ENCODE measurements at regions not wholly inside any gene's neighbourhood (a gene's known extent, or its start where the extent isn't known, plus 50 kb on each side); places are given as distances from the start of the nearest gene placed in this dataset.

GRCh38 chr3:124599147-124599765 lies 131.0 kb upstream of the UMPS start:
- in situ Hi-C loops (cut with HindIII; ENCODE audit: extremely low pct_ligation_motif_present, low pct_unique_long_range_greater_than_20kb), result no loop called here

More at GRCh38 chr3:124599147-124599765, 131.0 kb upstream of the UMPS start:
- Histone ChIP-seq H3K36me3 (replicated peaks in 1 of 2; ENCODE audit: control insufficient read depth in 1 of 2, insufficient read depth in 2 of 2, low read length in 2 of 2) (no peaks in the 10 kb centered on the region), H3K27me3 (ENCODE audit: control insufficient read depth in 1 of 2, insufficient read depth in 2 of 2, low read length in 2 of 2) (no peaks in the 10 kb centered on the region), H3K4me3 (replicated peaks in 1 of 3; ENCODE audit: insufficient read depth in 1 of 3, low read depth in 2 of 3, low read length in 3 of 3) (no peak overlapping the region), H3K4me2 (ENCODE audit: low read depth, low read length) (peak overlapping the region; percentile 31; the same call in 1 of the 2 replicates), H3K79me2 (ENCODE audit: insufficient read depth, low read length) (peaks cover 28% of the 10 kb centered on the region), H2AFZ (ENCODE audit: low read length) (no peak overlapping the region), H3K9ac (ENCODE audit: insufficient read depth, low read depth, low read length) (no peak overlapping the region), H3K4me1 (ENCODE audit: insufficient read depth, low read length) (peaks cover 56% of the 10 kb centered on the region), H3K9me3 (ENCODE audit: low read length) (no peaks in the 10 kb centered on the region), H4K20me1 (ENCODE audit: insufficient read depth, low read length) (no peaks in the 10 kb centered on the region), H3K27ac (ENCODE audit: extremely low read length, insufficient read depth, low read length) (peak overlapping the region; percentile 50)
- ChIA-PET CTCF (ENCODE audit: low intra/inter-chr PET ratio, low total read pairs) (no interaction called here), POLR2A (interaction anchor here (1.5 kb wide), 1 partner anchor 12 kb away, joined by 3 read pairs; no protein-coding TSS in a partner anchor)
- intact Hi-C loops (cut with micrococcal nuclease; ENCODE audit: unreplicated experiment), result no loop called here
- FAIRE-seq (peak; percentile 36), DNase-seq (ENCODE audit: low spot score) (no peak), ATAC-seq (peak; percentile 64; the same call in 2 of the 3 replicates)
- TF ChIP-seq, protein P1, sequence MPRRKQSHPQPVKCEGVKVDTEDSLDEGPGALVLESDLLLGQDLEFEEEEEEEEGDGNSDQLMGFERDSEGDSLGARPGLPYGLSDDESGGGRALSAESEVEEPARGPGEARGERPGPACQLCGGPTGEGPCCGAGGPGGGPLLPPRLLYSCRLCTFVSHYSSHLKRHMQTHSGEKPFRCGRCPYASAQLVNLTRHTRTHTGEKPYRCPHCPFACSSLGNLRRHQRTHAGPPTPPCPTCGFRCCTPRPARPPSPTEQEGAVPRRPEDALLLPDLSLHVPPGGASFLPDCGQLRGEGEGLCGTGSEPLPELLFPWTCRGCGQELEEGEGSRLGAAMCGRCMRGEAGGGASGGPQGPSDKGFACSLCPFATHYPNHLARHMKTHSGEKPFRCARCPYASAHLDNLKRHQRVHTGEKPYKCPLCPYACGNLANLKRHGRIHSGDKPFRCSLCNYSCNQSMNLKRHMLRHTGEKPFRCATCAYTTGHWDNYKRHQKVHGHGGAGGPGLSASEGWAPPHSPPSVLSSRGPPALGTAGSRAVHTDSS (CRISPR knock-in tag; conservative IDR thresholded peaks at IDR 0.05), result no peak
- TF ChIP-seq ARNTL (CRISPR knock-in tag; IDR thresholded peaks at IDR 0.05) (no peak), TRIM24 (CRISPR knock-in tag; IDR thresholded peaks at IDR 0.05) (no peak), ZMYM4 (CRISPR knock-in tag; IDR thresholded peaks at IDR 0.05) (no peak), RCOR2 (CRISPR knock-in tag; IDR thresholded peaks at IDR 0.05) (no peak), CCDC6 (CRISPR knock-in tag; IDR thresholded peaks at IDR 0.05) (no peak), MAFG (CRISPR knock-in tag; IDR thresholded peaks at IDR 0.05) (no peak), ZFP41 (CRISPR knock-in tag; IDR thresholded peaks at IDR 0.05; ENCODE audit: borderline replicate concordance) (no peak), MXD4 (CRISPR knock-in tag; IDR thresholded peaks at IDR 0.05) (no peak), RBM39 (IDR thresholded peaks at IDR 0.05; ENCODE audit: low read depth, low read length, poor library complexity, severe bottlenecking) (no peak), EZH2 (conservative IDR thresholded peaks at IDR 0.05; ENCODE audit: low read depth, low read length) (no peak), TBP (CRISPR knock-in tag; IDR thresholded peaks at IDR 0.05) (no peak), ZNF484 (CRISPR knock-in tag; IDR thresholded peaks at IDR 0.05; ENCODE audit: borderline replicate concordance, low read depth) (no peak)
- TF ChIP-seq, protein P2, sequence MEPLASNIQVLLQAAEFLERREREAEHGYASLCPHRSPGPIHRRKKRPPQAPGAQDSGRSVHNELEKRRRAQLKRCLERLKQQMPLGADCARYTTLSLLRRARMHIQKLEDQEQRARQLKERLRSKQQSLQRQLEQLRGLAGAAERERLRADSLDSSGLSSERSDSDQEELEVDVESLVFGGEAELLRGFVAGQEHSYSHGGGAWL (CRISPR knock-in tag; IDR thresholded peaks at IDR 0.05), result no peak
- TF ChIP-seq, protein P3, sequence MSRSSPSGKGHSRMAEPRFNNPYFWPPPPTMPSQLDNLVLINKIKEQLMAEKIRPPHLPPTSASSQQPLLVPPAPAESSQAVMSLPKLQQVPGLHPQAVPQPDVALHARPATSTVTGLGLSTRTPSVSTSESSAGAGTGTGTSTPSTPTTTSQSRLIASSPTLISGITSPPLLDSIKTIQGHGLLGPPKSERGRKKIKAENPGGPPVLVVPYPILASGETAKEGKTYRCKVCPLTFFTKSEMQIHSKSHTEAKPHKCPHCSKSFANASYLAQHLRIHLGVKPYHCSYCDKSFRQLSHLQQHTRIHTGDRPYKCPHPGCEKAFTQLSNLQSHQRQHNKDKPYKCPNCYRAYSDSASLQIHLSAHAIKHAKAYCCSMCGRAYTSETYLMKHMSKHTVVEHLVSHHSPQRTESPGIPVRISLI (CRISPR knock-in tag; IDR thresholded peaks at IDR 0.05; ENCODE audit: borderline replicate concordance), result no peak
- 73% methylated on average over 9 of the region's 9 CpGs for WGBS (ENCODE audit: low lambda C conversion rate)
- BruUV-seq (replicated peaks), result no TSS peak

Data from HepG2 (cell line).